ENCODE measurements at regions not wholly inside any gene's neighbourhood (a gene's known extent, or its start where the extent isn't known, plus 50 kb on each side); places are given as distances from the start of the nearest gene placed in this dataset.

DNA sequence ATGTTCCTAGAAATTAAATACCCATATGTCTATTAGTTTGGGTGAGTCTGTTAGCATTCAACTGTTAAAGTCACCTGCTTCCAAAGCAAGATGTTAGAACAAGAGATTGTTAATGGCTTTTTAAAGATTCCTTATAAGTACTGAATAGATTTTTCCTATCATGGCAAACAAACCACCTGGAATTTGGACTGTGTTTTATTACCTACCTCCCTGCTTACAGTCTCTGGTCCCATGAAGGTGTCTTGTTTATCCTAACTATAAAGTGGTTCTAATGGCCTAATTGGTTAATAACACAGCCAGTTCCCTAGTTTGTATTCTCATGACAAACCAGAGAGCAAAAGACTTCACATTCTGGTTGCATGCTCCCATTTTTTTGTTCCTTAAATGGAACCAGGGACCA, 149.5 kb downstream of the PPP1R2C start:
- DNase-seq, result no peak
- in situ Hi-C loops (cut with MboI; ENCODE audit: low pct_unique_long_range_greater_than_20kb, low sequenced_read_pairs), result no loop called here

DNA sequence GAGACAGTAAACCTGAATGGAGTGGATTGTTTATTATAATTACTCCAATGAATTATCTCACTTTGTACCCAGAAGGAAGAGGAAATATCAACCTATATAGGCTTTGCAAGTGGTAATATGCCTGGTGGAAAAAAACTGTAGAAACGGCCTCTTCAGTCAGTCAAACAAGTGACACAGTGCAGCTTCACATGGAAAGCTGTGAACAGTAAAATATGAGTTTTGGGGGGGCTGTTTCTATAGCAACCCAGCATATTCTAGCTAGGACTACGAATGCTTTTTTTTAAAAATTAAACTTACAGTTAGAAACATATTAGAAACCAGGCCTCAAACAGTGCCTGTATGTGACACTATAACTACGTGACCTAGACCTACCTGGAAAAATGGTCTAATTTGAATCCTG, 150.1 kb downstream of the PPP1R2C start:
- in situ Hi-C loops (cut with MboI; ENCODE audit: low pct_unique_long_range_greater_than_20kb, low sequenced_read_pairs), result no loop called here
- DNase-seq, result no peak

DNA sequence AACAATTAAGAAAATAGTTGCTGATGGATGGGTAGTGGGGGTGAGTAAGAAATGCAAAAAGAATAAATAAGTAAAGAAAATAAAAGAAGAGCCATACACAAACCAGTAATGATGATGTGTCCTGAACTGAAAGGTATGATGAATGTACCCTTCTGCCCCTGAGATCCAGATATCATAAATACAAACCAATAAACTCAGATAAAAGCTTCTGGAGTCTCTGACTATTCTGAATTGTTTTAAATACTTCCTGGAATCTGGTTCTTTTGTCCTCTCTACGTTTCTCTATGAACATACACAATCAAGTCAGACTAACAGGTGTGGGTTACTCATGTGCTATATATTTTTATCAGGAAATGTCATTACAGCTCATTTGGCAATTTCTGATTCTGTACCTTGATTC, 153.4 kb downstream of the PPP1R2C start:
- DNase-seq, result no peak
- in situ Hi-C loops (cut with MboI; ENCODE audit: low pct_unique_long_range_greater_than_20kb, low sequenced_read_pairs), result no loop called here

DNA sequence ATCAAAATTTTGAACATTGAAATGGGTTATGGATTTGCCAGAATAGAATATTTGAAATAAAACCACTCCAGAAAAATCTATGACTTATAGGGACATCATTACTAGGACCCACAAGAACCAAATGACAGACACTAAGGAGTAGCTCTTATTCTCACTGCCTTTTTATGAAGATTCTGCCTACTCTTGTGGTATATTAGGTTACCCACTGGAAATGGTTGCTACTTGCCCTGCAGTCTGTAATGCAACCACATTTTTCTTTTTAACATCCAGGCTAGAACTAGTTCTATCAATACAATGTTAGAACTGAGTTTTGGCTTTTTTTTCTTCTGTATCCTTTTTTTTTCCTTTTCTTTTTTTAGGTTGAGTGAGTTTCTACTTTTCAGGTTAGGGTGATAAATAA, 158.9 kb downstream of the PPP1R2C start:
- in situ Hi-C loops (cut with MboI; ENCODE audit: low pct_unique_long_range_greater_than_20kb, low sequenced_read_pairs), result no loop called here
- DNase-seq, result no peak

DNA sequence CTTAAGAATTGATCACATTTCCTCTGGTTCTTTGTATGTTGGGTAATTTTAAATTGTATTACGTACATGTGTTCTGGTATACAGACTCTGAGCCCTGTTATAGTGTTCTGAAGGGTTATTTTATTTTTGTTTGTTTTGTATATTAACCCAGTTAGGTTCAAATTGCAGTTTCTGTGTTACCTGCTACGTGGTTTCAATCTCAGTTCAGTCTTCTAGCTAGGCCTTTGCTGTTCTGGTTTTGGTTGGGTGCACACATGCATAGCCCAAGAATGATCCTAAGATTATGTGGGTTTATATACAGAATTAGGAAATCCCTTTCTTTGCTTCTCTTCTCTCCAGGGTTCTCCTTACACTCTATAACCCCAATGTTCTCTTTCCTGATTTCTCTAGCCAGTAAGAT, 161.0 kb downstream of the PPP1R2C start:
- in situ Hi-C loops (cut with MboI; ENCODE audit: low pct_unique_long_range_greater_than_20kb, low sequenced_read_pairs), result no loop called here
- DNase-seq, result no peak

DNA sequence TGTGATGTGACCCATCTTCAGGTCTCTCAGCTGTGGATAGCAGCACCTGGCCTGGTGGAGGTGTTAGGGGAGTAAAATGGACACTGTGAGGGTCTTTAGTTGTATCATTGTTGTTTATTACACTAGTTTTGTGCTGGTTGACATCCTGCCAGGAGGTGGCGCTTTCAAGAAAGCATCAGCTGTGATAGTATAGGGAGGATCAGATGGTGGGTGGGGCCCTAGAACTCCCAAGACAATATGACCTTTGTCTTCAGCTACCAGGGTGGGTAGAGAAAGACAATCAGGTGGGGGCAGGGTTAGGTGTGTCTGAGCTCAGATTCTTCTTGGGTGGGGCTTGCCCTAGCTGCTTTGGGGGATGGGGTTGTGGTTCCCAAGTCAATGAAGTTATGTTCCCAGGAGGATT, 162.8 kb downstream of the PPP1R2C start:
- in situ Hi-C loops (cut with MboI; ENCODE audit: low pct_unique_long_range_greater_than_20kb, low sequenced_read_pairs), result no loop called here
- peak; percentile 23 for DNase-seq

DNA sequence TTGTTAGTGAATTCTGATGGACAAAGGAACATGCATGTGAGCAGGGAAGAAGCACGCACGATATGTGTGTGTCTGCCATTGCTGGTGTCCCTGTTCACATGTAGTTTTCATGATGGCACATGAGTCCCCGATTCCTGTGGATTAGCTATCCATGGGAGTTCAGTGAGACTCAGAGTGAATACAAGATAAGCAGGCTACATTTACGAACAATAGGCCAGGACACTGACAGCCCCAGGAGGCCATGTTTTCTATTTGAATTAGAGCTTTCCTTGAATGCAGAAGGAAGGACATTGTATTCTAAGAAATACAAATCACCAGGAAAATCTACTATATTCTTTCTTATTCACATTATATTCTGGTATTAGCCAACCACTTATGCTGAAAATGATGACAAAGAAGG, 171.4 kb downstream of the PPP1R2C start:
- no peak for DNase-seq
- in situ Hi-C loops (cut with MboI; ENCODE audit: low pct_unique_long_range_greater_than_20kb, low sequenced_read_pairs), result no loop called here

DNA sequence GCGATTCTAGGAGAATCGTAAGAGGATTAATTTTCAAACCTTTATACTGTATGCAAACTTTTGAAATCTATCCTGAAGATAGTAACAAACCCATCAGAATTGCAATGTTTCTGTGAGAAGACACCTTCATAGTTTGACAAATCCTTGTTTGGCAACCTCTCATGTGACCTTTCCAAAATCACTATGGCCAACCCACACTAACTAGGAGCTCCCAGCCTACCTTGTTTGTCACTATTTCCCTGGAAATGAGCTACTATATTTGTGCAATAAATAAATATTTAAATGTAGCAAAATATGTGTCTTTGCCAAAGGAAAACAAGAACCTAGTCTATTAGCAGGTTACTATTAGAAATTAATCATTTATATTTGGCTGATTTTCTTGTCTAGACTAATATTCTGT, 173.7 kb downstream of the PPP1R2C start:
- in situ Hi-C loops (cut with MboI; ENCODE audit: low pct_unique_long_range_greater_than_20kb, low sequenced_read_pairs), result no loop called here
- no peak for DNase-seq

DNA sequence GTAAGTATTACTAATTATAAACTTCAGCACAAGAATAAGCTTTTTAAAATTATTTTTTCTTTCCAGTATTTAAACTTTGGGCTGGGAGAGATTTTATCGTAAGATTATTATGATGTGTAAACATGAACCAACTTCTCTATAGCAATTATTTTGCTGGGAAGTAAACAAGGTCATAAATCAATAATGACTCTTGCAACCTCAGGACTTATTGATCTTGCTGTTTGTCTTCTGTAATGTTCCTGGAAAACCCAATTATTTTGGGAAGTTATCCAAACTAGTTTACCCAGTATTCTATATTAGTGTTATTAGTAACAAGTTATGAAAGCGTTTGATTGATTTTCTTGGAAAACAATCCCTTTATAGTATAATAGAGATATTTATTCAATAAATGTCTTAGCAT, 174.9 kb downstream of the PPP1R2C start:
- in situ Hi-C loops (cut with MboI; ENCODE audit: low pct_unique_long_range_greater_than_20kb, low sequenced_read_pairs), result no loop called here

DNA sequence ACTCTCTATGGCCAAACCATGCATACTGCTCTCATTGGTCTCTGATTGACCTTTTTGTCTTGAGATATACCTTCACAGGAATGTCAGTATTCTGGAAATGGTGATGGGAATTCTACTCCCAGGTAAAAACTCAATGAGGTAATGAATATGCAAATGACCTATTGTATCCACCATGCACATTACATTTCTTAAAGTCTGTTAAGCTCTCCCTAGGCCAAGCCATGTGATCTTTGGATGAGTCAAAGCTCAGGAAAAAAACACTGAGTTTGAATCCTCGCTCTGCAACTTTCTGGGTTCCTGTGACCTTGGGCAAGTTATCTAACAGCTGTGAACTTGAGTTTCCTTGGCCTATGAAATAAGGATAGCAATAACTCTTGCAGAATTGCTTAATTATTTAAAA, 175.4 kb downstream of the PPP1R2C start:
- no peak for DNase-seq
- in situ Hi-C loops (cut with MboI; ENCODE audit: low pct_unique_long_range_greater_than_20kb, low sequenced_read_pairs), result no loop called here

More for the DNA sequence above, 174.9 kb downstream of the PPP1R2C start:
- DNase-seq, result no peak

DNA sequence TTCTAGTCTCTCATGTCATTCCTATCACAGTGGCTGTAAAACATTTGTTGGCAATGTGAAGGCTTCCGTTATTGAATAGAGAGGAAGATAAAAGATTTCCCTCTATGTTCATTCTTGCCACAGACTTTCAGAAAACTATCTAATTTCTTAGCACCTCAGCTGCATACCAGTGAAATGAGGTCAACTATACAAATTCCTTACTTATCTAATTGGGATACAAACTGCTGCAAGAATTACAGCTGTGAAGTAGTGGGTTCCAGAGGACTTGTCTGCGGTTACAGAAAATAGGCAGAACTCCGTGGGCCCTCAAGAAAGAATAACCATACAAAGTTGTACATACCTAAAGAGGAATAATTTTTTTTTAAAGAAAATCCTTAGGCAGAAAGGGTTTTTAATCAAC, 175.8 kb downstream of the PPP1R2C start:
- no peak for DNase-seq

DNA sequence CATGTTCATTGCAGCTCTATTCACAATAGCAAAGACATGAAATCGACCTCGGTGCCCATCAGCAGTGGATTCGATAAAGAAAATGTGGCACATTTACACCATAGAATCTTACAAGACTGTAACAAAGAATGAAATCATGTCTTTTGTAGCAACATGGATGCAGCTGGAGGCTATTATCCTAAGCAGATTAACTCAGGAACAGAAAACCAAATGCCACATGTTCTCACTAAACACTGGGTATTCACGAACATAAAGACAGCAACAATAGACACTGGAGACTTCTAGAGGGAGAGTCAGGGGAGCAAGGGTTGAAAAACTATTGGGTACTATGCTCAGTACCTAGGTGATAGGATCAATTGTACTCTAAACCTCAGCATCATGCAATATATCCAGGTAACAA, 180.5 kb downstream of the PPP1R2C start:
- DNase-seq, result no peak
- in situ Hi-C loops (cut with MboI; ENCODE audit: low pct_unique_long_range_greater_than_20kb, low sequenced_read_pairs), result no loop called here

More for the DNA sequence above, 175.8 kb downstream of the PPP1R2C start:
- in situ Hi-C loops (cut with MboI; ENCODE audit: low pct_unique_long_range_greater_than_20kb, low sequenced_read_pairs), result no loop called here

DNA sequence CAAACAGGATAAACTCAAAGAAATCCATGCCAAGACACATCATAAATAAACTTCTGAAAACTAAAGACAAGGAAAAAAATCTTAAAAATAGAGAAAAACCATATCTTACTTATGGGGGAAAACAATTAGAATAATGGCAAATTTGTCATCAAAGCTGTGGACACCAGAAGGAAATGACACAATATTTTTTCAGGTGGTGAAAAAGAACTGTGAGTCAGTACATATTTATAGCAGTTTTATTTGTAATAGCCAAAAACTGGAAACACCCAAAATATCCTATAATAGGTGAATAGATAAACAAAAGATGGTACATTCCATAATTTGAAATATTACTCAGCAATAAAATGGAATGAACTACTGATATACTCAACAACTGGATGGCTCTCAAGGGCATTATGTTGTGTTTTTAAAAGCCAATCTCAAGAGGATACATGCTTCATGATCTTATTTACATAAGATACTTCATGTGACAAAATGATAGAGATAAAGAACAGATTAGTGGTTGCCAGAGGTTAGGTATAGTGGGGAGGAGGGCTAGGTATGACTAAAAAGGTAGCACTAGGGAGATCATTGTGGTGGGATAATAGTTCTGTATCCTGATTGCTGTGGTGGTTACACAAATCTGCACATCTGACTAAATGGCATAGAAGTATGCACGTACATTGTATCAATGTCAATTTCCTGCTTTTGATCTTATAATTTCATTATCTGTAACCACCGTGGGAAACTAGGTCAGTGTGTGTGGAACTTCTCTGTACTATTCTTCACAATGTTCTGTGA, 191.9 kb downstream of the PPP1R2C start:
- no peak for DNase-seq
- in situ Hi-C loops (cut with MboI; ENCODE audit: low pct_unique_long_range_greater_than_20kb, low sequenced_read_pairs), result no loop called here

DNA sequence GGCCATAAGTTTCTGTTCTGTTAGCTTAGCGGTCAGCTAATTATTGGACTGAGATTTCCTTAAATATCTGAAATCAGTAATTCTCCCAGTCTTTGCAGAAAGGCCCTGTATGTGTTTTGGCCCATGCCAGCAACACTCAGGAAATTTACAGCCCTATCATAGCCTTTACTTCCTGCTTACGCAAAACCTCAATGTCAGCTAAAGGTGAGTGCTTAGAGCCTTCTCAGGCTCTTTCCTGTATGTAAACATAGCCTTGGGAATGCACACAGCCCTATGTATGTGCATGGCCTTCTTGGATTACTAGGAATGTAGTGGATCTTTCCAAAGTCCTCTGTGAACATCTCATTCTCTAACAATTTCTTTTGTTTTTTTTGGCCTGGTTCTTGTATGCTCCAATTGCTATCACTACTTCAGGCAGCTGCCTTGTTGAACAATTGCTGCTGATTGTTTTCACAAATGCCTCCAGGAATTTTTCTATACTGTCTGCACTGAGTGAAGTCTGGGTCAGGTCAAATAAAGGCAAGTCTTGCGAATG, 200.0 kb downstream of the PPP1R2C start:
- no peak for DNase-seq
- in situ Hi-C loops (cut with MboI; ENCODE audit: low pct_unique_long_range_greater_than_20kb, low sequenced_read_pairs), result no loop called here

DNA sequence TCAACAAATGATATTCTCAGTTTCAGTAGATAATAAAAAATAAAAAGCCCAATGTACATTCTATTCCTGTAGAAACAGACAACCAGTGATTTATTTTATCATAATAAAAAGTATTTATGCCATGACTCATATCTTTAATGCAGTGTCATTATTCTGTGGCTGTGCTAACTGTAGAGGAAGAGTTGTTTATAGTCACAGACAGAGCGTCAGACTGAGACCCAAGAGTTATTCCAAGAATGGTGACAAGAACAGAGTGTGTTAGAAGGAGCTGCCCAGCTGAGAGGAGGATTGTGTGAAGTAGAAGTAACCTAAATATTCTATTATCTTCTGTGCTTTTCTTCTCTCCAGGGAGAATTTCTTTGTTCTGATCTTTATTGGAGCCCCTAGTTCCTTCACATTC, 210.7 kb downstream of the PPP1R2C start:
- DNase-seq, result no peak
- in situ Hi-C loops (cut with MboI; ENCODE audit: low pct_unique_long_range_greater_than_20kb, low sequenced_read_pairs), result no loop called here

DNA sequence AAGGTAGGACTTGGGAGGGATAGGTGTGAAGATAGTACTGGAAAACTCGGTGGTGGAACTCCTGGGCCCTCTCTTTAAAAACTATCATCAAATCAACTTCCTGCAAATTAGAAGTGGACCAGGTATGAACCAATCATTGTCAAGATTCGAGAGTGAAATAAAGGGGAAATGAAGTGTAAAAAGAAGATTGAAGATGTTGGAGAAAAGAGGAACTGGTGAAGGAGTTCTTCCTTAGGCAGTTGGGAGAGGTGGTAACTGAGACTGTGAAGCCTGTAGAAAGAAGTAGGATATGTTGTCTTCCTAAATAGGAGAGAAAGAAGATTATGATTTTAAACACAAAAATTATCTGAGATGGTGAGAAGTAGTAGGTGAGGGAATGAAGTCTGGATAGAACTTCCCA, 212.2 kb downstream of the PPP1R2C start:
- in situ Hi-C loops (cut with MboI; ENCODE audit: low pct_unique_long_range_greater_than_20kb, low sequenced_read_pairs), result no loop called here
- DNase-seq, result peak; percentile 33

DNA sequence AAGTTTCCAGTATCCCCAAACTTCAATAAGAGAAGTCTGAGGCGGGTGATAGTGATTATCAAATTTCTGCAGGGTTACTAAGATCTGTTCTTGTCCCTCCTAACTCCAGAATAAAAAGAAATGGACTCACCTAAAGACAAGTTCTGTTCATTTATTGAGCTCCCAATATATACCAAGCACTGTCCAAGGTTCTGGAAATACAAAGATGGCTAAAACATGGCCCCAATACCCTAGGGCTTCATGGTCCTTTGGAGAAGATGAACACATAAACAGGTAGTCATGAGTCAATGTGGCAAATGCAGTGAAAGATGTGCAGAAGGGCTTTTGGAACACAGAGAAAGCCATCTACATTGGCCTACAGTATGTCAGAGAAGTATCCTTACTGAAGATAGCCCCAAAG, 231.2 kb downstream of the PPP1R2C start:
- in situ Hi-C loops (cut with MboI; ENCODE audit: low pct_unique_long_range_greater_than_20kb, low sequenced_read_pairs), result no loop called here
- no peak for DNase-seq

DNA sequence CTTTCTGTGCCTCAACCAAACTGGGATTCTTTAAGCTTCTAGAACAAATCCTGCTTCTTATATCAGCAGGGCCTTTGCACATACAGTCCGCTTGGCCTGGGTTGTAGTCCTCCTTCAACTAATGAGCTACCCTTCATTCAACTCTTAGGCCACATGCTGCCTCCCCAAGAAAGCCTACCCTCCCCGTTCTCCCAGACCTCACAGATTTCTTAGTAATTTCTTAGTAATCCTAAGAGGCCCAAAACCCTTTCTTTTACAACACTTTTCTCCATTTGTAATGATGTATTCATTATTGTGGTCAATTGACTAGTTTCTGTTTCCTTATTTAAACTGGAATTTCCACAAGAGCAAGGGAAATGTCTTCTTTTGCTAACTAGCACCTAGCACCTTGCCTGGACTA, 233.1 kb downstream of the PPP1R2C start:
- in situ Hi-C loops (cut with MboI; ENCODE audit: low pct_unique_long_range_greater_than_20kb, low sequenced_read_pairs), result no loop called here
- DNase-seq, result no peak

DNA sequence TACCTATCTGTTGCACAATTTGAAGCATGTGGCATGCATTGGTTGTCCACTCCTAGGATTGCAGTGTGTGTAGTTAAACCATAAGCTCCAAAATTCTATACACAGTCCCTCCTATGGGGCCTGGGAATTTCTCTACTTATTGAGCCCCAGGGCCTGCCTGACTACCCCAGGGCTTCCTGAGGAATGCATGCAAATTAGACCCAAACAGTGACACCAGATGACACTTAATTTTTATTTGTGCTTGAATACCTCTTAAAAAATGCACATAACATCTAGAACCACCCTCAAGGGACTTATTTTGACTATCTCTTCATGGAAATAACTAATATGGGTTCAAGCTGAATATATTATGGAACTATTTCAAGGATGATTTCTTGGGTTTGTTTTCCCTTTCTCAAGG, 236.4 kb downstream of the PPP1R2C start:
- in situ Hi-C loops (cut with MboI; ENCODE audit: low pct_unique_long_range_greater_than_20kb, low sequenced_read_pairs), result no loop called here

DNA sequence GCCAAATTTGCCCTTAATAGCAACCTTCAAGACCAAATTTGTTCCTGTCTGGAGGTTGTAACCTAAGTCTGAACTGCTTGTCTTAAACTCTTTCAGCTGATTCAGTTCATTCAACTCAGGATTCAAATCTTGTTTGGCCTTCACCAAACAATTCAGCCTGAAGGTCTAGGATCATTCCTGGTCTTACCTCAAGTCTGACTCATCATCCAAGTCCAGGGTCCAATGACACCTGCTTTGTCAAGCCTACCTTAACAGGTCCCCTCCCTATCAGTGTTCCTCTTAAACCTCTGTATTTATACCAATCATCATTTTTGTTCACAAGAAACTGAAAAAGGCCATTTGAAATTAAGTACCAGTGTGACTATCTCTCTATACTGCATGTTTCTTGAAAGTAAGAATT, 237.8 kb downstream of the PPP1R2C start:
- in situ Hi-C loops (cut with MboI; ENCODE audit: low pct_unique_long_range_greater_than_20kb, low sequenced_read_pairs), result no loop called here
- DNase-seq, result no peak

More for the DNA sequence above, 236.4 kb downstream of the PPP1R2C start:
- DNase-seq, result no peak

DNA sequence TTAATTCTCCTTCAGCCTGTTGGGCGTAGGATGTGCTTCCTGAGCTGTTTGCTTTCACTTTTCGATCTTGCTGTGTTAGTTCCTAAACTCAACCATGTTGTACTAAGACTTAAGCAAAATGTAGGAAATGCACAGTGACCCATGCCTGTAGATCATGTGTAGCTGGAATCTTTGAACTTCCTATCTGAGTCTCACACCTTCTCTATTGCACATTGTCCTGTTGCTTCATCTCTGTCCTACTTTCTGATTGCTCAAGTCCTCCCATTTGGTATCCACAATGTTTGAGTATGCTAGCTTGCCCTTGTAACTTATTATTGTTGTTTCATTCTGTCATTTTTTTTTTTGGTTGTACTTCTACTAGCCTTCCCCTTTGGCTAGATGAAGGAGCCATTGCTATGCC, 239.6 kb downstream of the PPP1R2C start:
- DNase-seq, result no peak
- in situ Hi-C loops (cut with MboI; ENCODE audit: low pct_unique_long_range_greater_than_20kb, low sequenced_read_pairs), result no loop called here

Measured in KBM-7 (cell line).